ENCODE measurements at regions not wholly inside any gene's neighbourhood (a gene's known extent, or its start where the extent isn't known, plus 50 kb on each side); places are given as distances from the start of the nearest gene placed in this dataset.

DNA sequence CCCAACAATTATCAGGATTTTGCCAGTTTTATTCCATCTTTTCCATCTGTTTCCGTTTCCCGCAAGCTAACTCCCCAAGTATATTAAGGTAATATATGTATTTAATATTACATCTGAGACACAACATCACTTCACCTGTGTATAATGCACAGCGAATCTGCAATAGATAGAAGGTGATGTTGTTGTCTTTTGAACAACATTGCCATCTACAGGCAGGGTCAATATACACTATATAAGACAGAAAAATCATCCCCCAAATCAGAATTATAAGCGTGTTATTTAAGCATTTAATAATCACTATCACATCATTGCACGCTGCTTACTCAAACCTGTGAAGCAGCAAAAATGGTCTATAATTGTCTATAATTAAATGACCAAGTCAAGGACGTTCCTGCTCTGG is 1115.5 kb downstream of the NLGN4X start:
- H3K27ac ChIP-seq: no peak overlapping the region
- no peak overlapping the region for H3K4me3 ChIP-seq (IDR thresholded peaks at IDR 0.05; ENCODE audit: insufficient read depth, low read depth, low read length)
- TF ChIP-seq, protein P1, sequence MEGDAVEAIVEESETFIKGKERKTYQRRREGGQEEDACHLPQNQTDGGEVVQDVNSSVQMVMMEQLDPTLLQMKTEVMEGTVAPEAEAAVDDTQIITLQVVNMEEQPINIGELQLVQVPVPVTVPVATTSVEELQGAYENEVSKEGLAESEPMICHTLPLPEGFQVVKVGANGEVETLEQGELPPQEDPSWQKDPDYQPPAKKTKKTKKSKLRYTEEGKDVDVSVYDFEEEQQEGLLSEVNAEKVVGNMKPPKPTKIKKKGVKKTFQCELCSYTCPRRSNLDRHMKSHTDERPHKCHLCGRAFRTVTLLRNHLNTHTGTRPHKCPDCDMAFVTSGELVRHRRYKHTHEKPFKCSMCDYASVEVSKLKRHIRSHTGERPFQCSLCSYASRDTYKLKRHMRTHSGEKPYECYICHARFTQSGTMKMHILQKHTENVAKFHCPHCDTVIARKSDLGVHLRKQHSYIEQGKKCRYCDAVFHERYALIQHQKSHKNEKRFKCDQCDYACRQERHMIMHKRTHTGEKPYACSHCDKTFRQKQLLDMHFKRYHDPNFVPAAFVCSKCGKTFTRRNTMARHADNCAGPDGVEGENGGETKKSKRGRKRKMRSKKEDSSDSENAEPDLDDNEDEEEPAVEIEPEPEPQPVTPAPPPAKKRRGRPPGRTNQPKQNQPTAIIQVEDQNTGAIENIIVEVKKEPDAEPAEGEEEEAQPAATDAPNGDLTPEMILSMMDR (conservative IDR thresholded peaks at IDR 0.05; ENCODE audit: low read depth, low read length): peak; percentile 41; the same call in 1 of the 2 replicates
- H3K79me2 ChIP-seq (ENCODE audit: insufficient read depth, low read depth): no peaks in the 10 kb centered on the region
- no peak overlapping the region for H3K4me2 ChIP-seq
- H3K9ac ChIP-seq: no peak overlapping the region
- H3K36me3 ChIP-seq (ENCODE audit: insufficient read depth): no peaks in the 10 kb centered on the region
- H3K27me3 ChIP-seq (ENCODE audit: insufficient read depth, low read depth): no peaks in the 10 kb centered on the region
- no peak overlapping the region for H2AFZ ChIP-seq (ENCODE audit: low read depth)
- H4K20me1 ChIP-seq (ENCODE audit: insufficient read depth): no peaks in the 10 kb centered on the region
- H3K4me1 ChIP-seq (ENCODE audit: low read depth, poor library complexity, severe bottlenecking): no peaks in the 10 kb centered on the region

DNA sequence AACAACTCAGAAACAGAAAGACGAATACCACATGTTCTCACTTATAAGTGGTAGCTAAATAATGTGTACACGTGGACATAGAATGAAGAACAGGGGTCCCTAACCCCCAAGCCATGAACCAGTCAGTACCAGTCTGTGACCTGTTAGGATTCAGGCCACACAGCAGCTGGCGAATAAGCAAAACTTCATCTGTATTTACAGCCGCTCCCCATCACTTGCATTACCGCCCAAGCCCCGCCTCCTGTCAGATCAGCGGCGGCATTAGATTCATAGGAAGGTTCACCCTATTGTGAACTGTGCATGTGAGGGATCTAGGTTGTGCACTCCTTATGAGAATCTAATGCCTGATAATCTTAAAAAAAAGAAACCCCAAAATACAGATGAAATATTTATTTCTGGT is 1128.7 kb downstream of the NLGN4X start:
- Histone ChIP-seq H3K9ac (no peak overlapping the region), H3K27me3 (ENCODE audit: insufficient read depth, low read depth) (no peaks in the 10 kb centered on the region), H3K27ac (no peak overlapping the region), H3K4me3 (IDR thresholded peaks at IDR 0.05; ENCODE audit: insufficient read depth, low read depth, low read length) (no peak overlapping the region), H2AFZ (ENCODE audit: low read depth) (no peak overlapping the region), H3K4me1 (ENCODE audit: low read depth, poor library complexity, severe bottlenecking) (no peaks in the 10 kb centered on the region), H3K4me2 (no peak overlapping the region), H3K79me2 (ENCODE audit: insufficient read depth, low read depth) (no peaks in the 10 kb centered on the region), H4K20me1 (ENCODE audit: insufficient read depth) (no peaks in the 10 kb centered on the region), H3K36me3 (ENCODE audit: insufficient read depth) (no peaks in the 10 kb centered on the region)
- TF ChIP-seq, protein P1 (conservative IDR thresholded peaks at IDR 0.05; ENCODE audit: low read depth, low read length): no peak

DNA sequence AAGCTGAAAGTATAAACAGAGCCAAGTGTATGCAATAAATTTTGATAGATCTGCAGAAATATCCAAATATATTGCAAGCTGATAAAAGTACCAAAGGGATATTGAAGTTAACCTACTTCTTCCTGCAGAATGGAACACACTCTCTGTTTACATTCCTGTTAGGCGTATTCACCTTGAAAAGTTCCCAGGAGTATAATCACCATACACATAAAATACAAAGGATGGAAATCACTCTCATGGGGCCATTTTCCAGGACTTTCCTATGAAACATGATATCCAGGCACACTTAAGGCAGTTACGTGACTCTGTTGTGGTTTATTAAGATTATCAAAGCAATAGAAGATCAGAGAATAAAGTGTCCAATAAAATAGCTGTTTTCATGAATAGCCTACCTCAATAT is 1142.3 kb downstream of the NLGN4X start:
- H4K20me1 ChIP-seq (ENCODE audit: insufficient read depth): no peaks in the 10 kb centered on the region
- no peak overlapping the region for H3K9ac ChIP-seq
- H3K4me3 ChIP-seq (IDR thresholded peaks at IDR 0.05; ENCODE audit: insufficient read depth, low read depth, low read length): no peak overlapping the region
- no peak overlapping the region for H2AFZ ChIP-seq (ENCODE audit: low read depth)
- H3K4me2 ChIP-seq: no peak overlapping the region
- no peaks in the 10 kb centered on the region for H3K27me3 ChIP-seq (ENCODE audit: insufficient read depth, low read depth)
- H3K36me3 ChIP-seq (ENCODE audit: insufficient read depth): no peaks in the 10 kb centered on the region
- H3K79me2 ChIP-seq (ENCODE audit: insufficient read depth, low read depth): no peaks in the 10 kb centered on the region
- no peaks in the 10 kb centered on the region for H3K4me1 ChIP-seq (ENCODE audit: low read depth, poor library complexity, severe bottlenecking)
- TF ChIP-seq, protein P1 (conservative IDR thresholded peaks at IDR 0.05; ENCODE audit: low read depth, low read length): no peak
- no peak overlapping the region for H3K27ac ChIP-seq

DNA sequence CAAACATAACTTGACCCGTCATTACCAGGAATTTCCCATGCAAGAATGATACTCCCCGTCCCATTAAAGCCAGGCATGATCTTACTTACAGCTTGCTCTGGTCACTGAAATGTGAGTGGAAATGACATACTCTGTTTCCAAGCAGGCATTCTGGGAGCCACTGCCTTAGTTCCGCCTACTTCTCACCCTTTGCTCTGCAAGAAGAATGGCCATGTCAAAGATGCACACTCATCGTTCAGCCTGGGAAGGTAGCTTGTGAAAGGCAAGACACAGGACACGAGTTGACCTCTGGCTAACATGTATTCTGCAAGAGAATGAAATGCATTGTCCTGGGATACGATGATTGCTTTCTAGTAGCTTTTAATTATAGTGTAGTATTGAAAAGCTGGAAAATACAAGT is 1144.4 kb downstream of the NLGN4X start:
- H3K4me1 ChIP-seq (ENCODE audit: low read depth, poor library complexity, severe bottlenecking): no peaks in the 10 kb centered on the region
- H3K4me2 ChIP-seq: no peak overlapping the region
- no peaks in the 10 kb centered on the region for H3K27me3 ChIP-seq (ENCODE audit: insufficient read depth, low read depth)
- no peaks in the 10 kb centered on the region for H3K79me2 ChIP-seq (ENCODE audit: insufficient read depth, low read depth)
- H4K20me1 ChIP-seq (ENCODE audit: insufficient read depth): no peaks in the 10 kb centered on the region
- TF ChIP-seq, protein P1 (conservative IDR thresholded peaks at IDR 0.05; ENCODE audit: low read depth, low read length): no peak
- H3K9ac ChIP-seq: no peak overlapping the region
- no peak overlapping the region for H3K4me3 ChIP-seq (IDR thresholded peaks at IDR 0.05; ENCODE audit: insufficient read depth, low read depth, low read length)
- no peak overlapping the region for H3K27ac ChIP-seq
- no peaks in the 10 kb centered on the region for H3K36me3 ChIP-seq (ENCODE audit: insufficient read depth)
- no peak overlapping the region for H2AFZ ChIP-seq (ENCODE audit: low read depth)
